Rectal smooth muscle tissue (tissue), 1 donor: ENCODE measurements at regions not wholly inside any gene's neighbourhood (a gene's known extent, or its start where the extent isn't known, plus 50 kb on each side); places are given as distances from the start of the nearest gene placed in this dataset.

Experiments
- H3K27ac ChIP-seq: one replicate; pipeline ENCODE4 v1.7.0; 2013; ENCODE audit warnings: low read depth, low read length, inconsistent platforms
- H3K27me3 ChIP-seq: one replicate; pipeline ENCODE4 v1.7.0; 2013; ENCODE audit warnings: low read length; ENCODE audit not compliant: control insufficient read depth, insufficient read depth
- H3K36me3 ChIP-seq: one replicate; pipeline ENCODE4 v1.7.0; 2013; ENCODE audit warnings: low read length; ENCODE audit not compliant: control insufficient read depth, insufficient read depth
- H3K4me1 ChIP-seq: one replicate; pipeline ENCODE4 v1.7.0; 2013; ENCODE audit warnings: low read length; ENCODE audit not compliant: control insufficient read depth, insufficient read depth
- H3K4me3 ChIP-seq: one replicate; pipeline ENCODE4 v1.7.0; 2013; ENCODE audit warnings: low read length
- H3K9ac ChIP-seq: one replicate; pipeline ENCODE4 v1.7.0; 2013; ENCODE audit warnings: low read length

DNA sequence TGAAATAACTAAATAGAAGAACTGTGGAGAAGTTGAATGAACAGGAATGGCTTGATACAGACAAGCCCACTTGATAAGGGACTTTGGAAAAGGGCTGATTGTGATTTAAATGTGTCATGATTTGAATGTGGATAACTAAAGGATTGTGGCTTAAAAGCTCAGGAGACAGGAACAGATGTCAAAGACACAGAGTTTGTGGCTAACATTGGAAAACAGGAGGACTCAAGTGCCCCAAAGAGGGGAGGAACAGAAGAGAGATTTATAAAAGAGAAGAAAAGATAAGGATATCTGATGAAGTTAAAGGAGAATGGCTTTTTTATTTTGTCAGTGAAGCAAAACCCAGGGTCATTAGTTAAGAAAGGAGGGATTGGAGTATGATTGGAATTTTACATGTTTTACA is 124.2 kb upstream of the TRPM3 start:
- Histone ChIP-seq H3K4me1 (no peaks in the 10 kb centered on the region), H3K27ac (no peak overlapping the region), H3K9ac (no peak overlapping the region), H3K4me3 (no peak overlapping the region), H3K27me3 (no peaks in the 10 kb centered on the region), H3K36me3 (no peaks in the 10 kb centered on the region)

DNA sequence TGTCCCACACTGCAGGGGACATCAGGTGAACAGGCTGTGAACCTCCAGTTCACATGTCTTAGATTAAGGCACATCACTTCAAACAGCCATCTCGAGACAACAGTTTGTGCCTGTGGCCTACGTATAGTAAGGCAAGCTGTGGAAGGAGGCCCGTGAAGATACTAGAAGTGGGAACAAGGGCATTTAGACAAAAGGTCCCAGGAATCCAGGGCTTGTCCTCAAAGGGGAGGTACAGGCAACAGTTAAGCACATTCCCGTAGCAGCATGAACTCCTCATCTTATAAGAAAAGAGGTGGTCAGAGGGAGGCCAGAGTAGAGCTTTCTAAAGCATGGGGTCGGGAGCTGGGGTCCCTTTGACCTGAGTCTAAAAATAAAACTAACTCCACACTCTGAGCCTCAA is 122.5 kb upstream of the TRPM3 start:
- H3K27me3 ChIP-seq, result no peaks in the 10 kb centered on the region
- H3K4me3 ChIP-seq, result no peak overlapping the region
- H3K36me3 ChIP-seq, result no peaks in the 10 kb centered on the region
- H3K4me1 ChIP-seq, result no peaks in the 10 kb centered on the region
- no peak overlapping the region for H3K9ac ChIP-seq
- H3K27ac ChIP-seq, result no peak overlapping the region

DNA sequence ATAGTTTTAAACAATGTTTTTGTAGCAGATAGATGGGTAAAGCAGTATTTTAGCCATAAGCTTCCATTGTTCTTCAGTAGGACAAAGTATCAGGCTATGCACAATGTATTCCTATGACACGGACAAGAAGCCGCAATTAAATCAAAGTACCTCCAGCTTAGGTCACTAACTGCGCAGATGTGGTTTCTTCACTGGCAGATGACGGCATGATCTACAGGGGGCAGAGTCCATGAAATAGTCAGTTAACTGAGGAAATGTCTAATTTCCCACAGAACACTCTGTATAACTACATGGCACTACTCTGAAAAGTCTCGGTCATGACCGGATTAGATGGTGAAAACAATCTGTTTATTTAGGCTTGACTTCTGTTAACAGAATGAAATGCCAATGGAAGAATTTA is 120.7 kb upstream of the TRPM3 start:
- Histone ChIP-seq H3K4me3 (no peak overlapping the region), H3K36me3 (no peaks in the 10 kb centered on the region), H3K27ac (no peak overlapping the region), H3K27me3 (no peaks in the 10 kb centered on the region), H3K4me1 (no peaks in the 10 kb centered on the region), H3K9ac (no peak overlapping the region)

DNA sequence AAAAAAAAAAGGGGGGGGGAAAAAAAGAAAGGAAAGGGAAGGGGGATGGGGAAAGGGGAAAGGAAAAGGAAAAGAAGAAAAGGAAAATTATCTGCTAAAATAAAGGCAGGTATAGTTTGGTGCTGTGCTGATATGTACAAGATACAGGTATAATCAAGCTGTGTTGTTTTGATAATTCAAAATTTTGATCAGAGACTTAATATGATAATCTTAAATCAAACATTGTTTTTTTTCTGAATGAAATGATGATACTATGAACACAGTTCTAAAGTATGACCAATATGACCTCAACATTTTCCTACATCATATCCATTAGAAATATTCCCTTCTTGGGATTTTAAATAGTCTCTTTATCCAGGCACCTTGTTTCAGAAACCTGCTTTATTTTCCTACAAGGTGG is 115.6 kb upstream of the TRPM3 start:
- no peak overlapping the region for H3K27ac ChIP-seq
- no peaks in the 10 kb centered on the region for H3K27me3 ChIP-seq
- H3K9ac ChIP-seq, result no peak overlapping the region
- H3K36me3 ChIP-seq, result no peaks in the 10 kb centered on the region
- H3K4me3 ChIP-seq, result no peak overlapping the region
- H3K4me1 ChIP-seq, result no peaks in the 10 kb centered on the region

GRCh38 chr9:71233646-71234045 is 112.2 kb upstream of the TRPM3 start:
- H3K9ac ChIP-seq, result no peak overlapping the region
- no peaks in the 10 kb centered on the region for H3K27me3 ChIP-seq
- H3K27ac ChIP-seq, result no peak overlapping the region
- no peak overlapping the region for H3K4me3 ChIP-seq
- H3K4me1 ChIP-seq, result no peaks in the 10 kb centered on the region
- H3K36me3 ChIP-seq, result no peaks in the 10 kb centered on the region

GRCh38 chr9:71223953-71224538 is 102.6 kb upstream of the TRPM3 start:
- no peak overlapping the region for H3K9ac ChIP-seq
- H3K4me3 ChIP-seq, result no peak overlapping the region
- H3K36me3 ChIP-seq, result no peaks in the 10 kb centered on the region
- no peak overlapping the region for H3K27ac ChIP-seq
- H3K27me3 ChIP-seq, result no peaks in the 10 kb centered on the region
- H3K4me1 ChIP-seq, result no peaks in the 10 kb centered on the region

- Histone ChIP-seq H3K4me1 (no peaks in the 10 kb centered on the region), H3K27ac (no peak overlapping the region), H3K9ac (no peak overlapping the region), H3K36me3 (no peaks in the 10 kb centered on the region), H3K27me3 (no peaks in the 10 kb centered on the region), H3K4me3 (no peak overlapping the region)
These were observed 97.4 kb upstream of the TRPM3 start for GRCh38 chr9:71218774-71219173.

GRCh38 chr9:71213633-71214032 is 92.2 kb upstream of the TRPM3 start:
- no peaks in the 10 kb centered on the region for H3K36me3 ChIP-seq
- H3K4me3 ChIP-seq, result no peak overlapping the region
- H3K9ac ChIP-seq, result no peak overlapping the region

GRCh38 chr9:71210326-71210725 is 88.9 kb upstream of the TRPM3 start:
- Histone ChIP-seq H3K27me3 (no peaks in the 10 kb centered on the region), H3K4me3 (no peak overlapping the region), H3K4me1 (no peaks in the 10 kb centered on the region), H3K9ac (no peak overlapping the region), H3K36me3 (no peaks in the 10 kb centered on the region), H3K27ac (no peak overlapping the region)

More at GRCh38 chr9:71213633-71214032, 92.2 kb upstream of the TRPM3 start:
- Histone ChIP-seq H3K27me3 (no peaks in the 10 kb centered on the region), H3K27ac (no peak overlapping the region), H3K4me1 (no peaks in the 10 kb centered on the region)

- H3K27me3 ChIP-seq, result no peaks in the 10 kb centered on the region
- H3K4me1 ChIP-seq, result no peaks in the 10 kb centered on the region
- no peak overlapping the region for H3K9ac ChIP-seq
- H3K4me3 ChIP-seq, result no peak overlapping the region
- H3K36me3 ChIP-seq, result no peaks in the 10 kb centered on the region
- no peak overlapping the region for H3K27ac ChIP-seq
These were observed 88.5 kb upstream of the TRPM3 start for GRCh38 chr9:71209890-71210289.

- Histone ChIP-seq H3K27ac (no peak overlapping the region), H3K4me1 (no peaks in the 10 kb centered on the region), H3K9ac (no peak overlapping the region), H3K36me3 (no peaks in the 10 kb centered on the region), H3K4me3 (no peak overlapping the region), H3K27me3 (no peaks in the 10 kb centered on the region)
These were observed 81.5 kb upstream of the TRPM3 start for GRCh38 chr9:71202931-71203330.

DNA sequence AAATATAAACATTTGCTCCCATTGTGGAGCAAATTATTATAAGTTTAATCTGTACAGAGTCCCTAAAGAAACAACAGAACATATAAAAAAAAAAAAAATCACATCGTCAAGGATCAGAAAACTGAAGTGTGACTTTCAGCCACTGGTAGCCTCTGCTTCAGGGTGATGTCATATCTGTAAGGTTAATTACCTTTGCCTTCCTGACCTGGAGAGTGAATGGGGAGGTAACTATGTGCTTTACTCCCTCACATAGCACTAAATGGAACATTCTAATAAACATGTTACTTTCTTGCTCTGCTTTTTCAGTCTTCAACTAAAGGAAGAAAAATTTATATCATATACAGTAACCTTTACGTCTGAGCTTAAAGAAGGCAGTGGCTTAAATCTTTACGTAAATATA is 70.3 kb upstream of the TRPM3 start:
- H3K4me3 ChIP-seq, result no peak overlapping the region
- no peak overlapping the region for H3K9ac ChIP-seq
- H3K27ac ChIP-seq, result no peak overlapping the region
- H3K36me3 ChIP-seq, result no peaks in the 10 kb centered on the region
- H3K27me3 ChIP-seq, result no peaks in the 10 kb centered on the region
- no peaks in the 10 kb centered on the region for H3K4me1 ChIP-seq

DNA sequence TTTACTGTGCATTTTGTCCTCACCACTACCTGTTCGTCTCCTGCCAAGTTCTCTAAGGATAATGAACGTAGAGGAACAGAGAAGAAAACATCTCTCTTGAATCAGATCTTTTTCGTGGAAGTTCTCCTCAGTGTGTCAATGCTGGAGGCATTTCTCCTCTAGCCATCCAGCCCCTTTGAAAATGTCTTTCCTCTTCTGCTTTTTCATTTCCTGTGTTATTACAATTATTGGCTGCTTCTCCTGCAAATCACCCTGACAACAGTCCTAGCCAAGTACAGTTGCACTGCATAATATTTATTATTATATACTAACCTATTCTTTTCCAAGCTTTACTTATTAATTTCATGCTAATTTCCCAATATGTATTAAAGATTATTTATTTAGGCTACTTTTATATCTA is 61.8 kb upstream of the TRPM3 start:
- Histone ChIP-seq H3K36me3 (no peaks in the 10 kb centered on the region), H3K27me3 (no peaks in the 10 kb centered on the region), H3K9ac (no peak overlapping the region), H3K4me1 (no peaks in the 10 kb centered on the region), H3K27ac (no peak overlapping the region), H3K4me3 (no peak overlapping the region)
